Kidney epithelial cell (primary cell): ENCODE measurements at regions not wholly inside any gene's neighbourhood (a gene's known extent, or its start where the extent isn't known, plus 50 kb on each side); places are given as distances from the start of the nearest gene placed in this dataset.
"Not testable (repeated sequence)": the region's sequence is repeated elsewhere in the genome, so short reads cannot be mapped to it uniquely, and the experiment has no call there.

ENCODE experiments used
- DNase-seq: peaks from one replicate; pipeline ENCODE4 v3.0.0-alpha.2; 2010; ENCODE audit warnings: low read depth
- H3K27me3 ChIP-seq: 2 replicates; pipeline ENCODE4 v1.6.0; 2011; ENCODE audit warnings: low read length; ENCODE audit not compliant: control insufficient read depth, insufficient read depth
- H3K36me3 ChIP-seq: 2 replicates; pipeline ENCODE4 v1.5.1; 2011; ENCODE audit warnings: low read length; ENCODE audit not compliant: control insufficient read depth, insufficient read depth
- H3K4me3 ChIP-seq: 2 replicates; pipeline ENCODE4 v1.5.1; 2011; ENCODE audit warnings: low read depth, mild to moderate bottlenecking, control low read depth, low read length
- TF ChIP-seq, protein P1 (sequence below): IDR thresholded peaks from 2 replicates; pipeline ENCODE4 v1.5.1; 2011; ENCODE audit warnings: mild to moderate bottlenecking, moderate library complexity, low read length, control low read depth, inconsistent platforms; ENCODE audit not compliant: insufficient read depth, poor library complexity, severe bottlenecking

DNA sequence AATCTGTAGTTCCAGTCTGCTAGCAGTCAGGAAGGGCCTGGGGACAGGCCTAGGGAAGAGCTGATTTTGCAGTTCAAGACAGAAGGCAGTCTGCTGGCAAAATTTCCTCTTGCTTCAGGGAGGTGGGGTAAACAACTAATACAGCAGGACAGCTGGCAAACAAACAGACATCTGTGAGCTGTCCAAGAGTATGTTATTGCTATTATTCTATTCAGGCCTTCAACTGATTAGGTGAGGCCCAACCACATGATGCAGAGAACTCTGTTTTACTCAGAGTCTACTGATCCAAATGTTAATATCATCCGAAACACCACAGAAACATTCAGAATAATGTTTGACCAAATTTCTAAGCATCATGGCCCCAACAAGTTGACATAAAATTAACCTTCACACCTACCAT lies 161.0 kb upstream of the E2F7 start:
- no peak for DNase-seq
- TF ChIP-seq, protein P1, sequence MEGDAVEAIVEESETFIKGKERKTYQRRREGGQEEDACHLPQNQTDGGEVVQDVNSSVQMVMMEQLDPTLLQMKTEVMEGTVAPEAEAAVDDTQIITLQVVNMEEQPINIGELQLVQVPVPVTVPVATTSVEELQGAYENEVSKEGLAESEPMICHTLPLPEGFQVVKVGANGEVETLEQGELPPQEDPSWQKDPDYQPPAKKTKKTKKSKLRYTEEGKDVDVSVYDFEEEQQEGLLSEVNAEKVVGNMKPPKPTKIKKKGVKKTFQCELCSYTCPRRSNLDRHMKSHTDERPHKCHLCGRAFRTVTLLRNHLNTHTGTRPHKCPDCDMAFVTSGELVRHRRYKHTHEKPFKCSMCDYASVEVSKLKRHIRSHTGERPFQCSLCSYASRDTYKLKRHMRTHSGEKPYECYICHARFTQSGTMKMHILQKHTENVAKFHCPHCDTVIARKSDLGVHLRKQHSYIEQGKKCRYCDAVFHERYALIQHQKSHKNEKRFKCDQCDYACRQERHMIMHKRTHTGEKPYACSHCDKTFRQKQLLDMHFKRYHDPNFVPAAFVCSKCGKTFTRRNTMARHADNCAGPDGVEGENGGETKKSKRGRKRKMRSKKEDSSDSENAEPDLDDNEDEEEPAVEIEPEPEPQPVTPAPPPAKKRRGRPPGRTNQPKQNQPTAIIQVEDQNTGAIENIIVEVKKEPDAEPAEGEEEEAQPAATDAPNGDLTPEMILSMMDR, result no peak
- Histone ChIP-seq H3K36me3 (no peaks in the 10 kb centered on the region), H3K27me3 (no peaks in the 10 kb centered on the region), H3K4me3 (no peak overlapping the region)

DNA sequence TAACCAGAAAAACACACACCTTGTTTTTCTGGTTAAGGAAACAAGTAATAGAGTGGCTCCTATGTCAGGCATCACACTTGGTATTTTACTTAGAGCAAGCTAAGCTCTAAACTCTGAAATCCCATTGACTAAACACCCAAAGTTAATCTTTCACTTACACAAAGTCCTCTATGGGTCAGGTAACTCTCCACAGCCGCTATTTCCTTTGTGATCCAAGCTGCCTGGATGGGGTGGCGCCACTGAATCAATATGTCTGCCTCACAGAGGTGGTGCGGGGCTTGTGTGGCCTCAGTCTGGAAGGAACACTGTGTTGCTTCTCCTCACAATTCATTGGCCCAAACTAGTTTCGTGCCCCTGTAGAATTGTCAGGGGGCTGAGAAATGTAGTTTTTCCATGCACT lies 160.0 kb upstream of the E2F7 start:
- DNase-seq, result no peak
- H3K4me3 ChIP-seq, result no peak overlapping the region
- H3K27me3 ChIP-seq, result no peaks in the 10 kb centered on the region
- TF ChIP-seq, protein P1, result no peak
- H3K36me3 ChIP-seq, result no peaks in the 10 kb centered on the region

DNA sequence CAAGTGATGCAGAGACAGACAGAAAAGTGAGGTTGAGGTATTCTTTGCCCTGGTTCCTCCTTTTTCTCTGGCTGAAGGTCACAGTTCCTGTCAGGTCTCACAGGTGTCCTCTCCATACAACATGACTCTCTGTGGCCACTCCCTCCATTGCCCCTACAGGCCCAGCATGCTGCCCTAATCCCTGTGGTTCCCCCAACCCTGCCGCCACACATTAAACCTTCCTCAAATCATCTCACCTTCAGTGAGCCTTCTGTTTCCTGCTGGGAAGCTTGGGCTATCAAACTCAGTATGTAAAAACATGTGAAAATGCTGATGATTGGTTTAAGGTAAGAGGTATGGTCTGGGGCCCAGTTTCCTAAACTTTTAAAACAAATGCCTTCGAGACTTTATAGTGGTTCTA lies 159.0 kb upstream of the E2F7 start:
- TF ChIP-seq, protein P1, result no peak
- Histone ChIP-seq H3K36me3 (no peaks in the 10 kb centered on the region), H3K27me3 (no peaks in the 10 kb centered on the region), H3K4me3 (no peak overlapping the region)
- no peak for DNase-seq

DNA sequence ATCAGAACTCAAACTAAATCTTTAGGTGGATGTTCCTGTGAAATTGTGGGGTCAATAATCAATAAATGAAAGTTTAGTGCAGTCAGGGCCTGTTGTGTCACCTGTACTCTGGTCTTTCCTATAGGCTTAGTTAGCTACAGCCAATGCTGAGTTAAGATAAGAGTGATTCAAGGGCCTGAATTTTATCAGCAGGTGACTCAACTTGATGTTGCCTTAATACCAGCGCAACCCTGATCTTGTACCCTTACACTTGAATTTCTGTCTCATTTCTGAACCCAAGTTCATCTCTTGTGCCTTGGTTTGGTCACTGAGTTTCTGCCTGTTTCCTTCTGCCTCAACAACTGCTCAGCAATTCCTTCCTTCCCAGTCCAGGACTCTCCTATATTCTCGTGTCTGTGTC lies 157.0 kb upstream of the E2F7 start:
- TF ChIP-seq, protein P1, result no peak
- no peak overlapping the region for H3K4me3 ChIP-seq
- no peaks in the 10 kb centered on the region for H3K36me3 ChIP-seq
- no peaks in the 10 kb centered on the region for H3K27me3 ChIP-seq
- DNase-seq, result no peak

DNA sequence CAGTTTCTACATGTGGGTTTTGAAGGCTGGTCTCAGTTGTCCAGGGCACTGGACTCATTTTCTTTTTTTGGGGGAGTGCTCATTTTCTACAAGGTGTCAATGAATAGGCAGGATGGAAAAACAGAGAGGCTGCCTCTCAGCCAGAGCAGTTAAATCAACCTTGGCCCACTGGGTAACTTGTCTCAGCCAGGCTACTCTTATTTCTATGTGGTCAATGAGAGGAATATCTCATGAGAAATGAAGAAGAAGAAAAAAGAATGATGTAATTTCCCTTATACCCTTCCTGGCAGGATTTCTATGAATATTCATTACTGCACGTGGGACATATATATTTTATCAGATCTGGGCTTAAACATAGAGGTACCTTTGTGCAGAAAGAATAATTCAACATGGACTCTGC lies 155.2 kb upstream of the E2F7 start:
- H3K4me3 ChIP-seq, result no peak overlapping the region
- no peaks in the 10 kb centered on the region for H3K27me3 ChIP-seq
- H3K36me3 ChIP-seq, result no peaks in the 10 kb centered on the region
- DNase-seq, result no peak
- TF ChIP-seq, protein P1, result no peak

DNA sequence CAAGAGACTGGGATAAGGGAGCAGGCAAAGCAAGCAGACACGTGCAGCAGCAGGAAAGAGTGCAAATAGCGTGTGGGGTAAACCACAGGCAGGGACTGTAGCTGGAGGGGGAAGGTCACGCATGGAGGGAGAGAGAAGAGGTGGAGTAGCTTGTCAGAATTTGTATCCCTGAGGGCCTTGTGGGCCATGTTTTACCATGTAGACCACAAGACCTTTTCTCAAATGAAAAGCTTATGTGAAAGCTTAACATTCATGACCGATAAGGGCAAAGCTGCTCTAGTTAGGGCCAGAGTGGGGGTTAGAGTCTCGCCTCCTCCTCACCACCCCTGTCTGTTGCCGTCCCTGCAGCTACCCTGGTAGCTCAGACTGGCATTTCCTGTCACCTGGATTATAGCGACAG lies 152.9 kb upstream of the E2F7 start:
- no peak for DNase-seq
- no peaks in the 10 kb centered on the region for H3K36me3 ChIP-seq
- no peaks in the 10 kb centered on the region for H3K27me3 ChIP-seq
- H3K4me3 ChIP-seq, result no peak overlapping the region
- TF ChIP-seq, protein P1, result no peak

DNA sequence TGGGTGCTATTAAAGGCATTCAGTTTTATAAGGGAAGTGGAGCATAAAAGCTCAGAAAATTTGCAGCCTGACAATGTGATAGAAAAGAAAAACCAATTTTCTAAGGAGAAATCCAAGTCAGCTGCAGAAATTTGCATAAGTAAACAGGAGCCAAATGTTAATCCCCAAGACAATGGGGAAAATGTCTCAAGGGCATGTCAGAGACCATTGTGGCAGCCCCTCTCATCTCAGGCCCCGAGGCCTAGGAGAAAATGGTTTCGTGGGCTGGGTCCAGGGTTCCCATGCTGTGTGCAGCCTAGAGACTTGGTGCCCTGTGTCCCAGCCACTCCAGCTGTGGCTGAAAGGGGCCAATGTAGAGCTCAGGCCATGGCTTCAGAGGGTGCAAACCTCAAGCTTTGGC lies 150.8 kb upstream of the E2F7 start:
- H3K27me3 ChIP-seq, H3K36me3 ChIP-seq, DNase-seq, H3K4me3 ChIP-seq: not testable (repeated sequence)
